Activated CD4-positive, alpha-beta T cell treated with anti-CD3 and anti-CD28 coated beads, Interleukin-2, amount 50 U/mL, for 24 hours (primary cell): ENCODE measurements at regions not wholly inside any gene's neighbourhood (a gene's known extent, or its start where the extent isn't known, plus 50 kb on each side); places are given as distances from the start of the nearest gene placed in this dataset.

ENCODE experiments used
- DNase-seq, 2 donors: peaks; one replicate each; pipeline ENCODE4 v3.0.0-alpha.2; 2020; ENCODE audit warnings: low read depth in 1 of 2, low spot score in 1 of 2

DNA sequence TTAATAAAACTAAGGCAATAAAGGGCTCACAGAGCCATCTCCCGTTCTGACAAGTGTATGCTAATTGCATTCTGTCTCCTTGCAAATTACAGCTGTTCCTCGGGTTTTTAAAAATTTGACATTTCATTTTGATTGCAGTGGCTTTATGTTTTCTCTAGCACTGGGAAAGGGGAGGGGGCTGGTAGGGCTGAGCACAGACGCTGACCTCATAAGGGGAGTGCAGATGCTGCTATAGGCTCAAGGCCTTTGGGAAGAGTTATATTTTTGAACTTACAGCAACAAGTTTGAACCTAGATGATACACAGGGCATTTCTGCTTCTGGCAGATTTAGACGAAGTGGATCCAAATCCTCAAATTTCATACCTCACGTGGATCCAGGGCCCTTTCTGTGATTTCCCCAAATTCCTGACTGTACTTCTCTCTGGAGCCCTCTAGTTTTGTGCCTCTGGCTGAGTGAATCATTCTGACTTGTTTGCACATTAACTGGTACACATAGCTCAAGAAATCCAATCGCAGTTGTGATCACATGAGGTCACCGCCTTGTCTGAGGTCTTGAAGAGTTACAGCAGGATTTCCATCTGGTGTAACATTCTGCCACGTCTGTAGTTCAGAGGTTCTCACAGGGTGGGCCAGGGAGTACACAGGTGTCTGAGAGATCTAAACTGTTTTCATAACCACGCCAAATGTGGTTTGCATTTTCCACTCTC is 230.3 kb downstream of the C1orf94 start:
- DNase-seq: no peak

DNA sequence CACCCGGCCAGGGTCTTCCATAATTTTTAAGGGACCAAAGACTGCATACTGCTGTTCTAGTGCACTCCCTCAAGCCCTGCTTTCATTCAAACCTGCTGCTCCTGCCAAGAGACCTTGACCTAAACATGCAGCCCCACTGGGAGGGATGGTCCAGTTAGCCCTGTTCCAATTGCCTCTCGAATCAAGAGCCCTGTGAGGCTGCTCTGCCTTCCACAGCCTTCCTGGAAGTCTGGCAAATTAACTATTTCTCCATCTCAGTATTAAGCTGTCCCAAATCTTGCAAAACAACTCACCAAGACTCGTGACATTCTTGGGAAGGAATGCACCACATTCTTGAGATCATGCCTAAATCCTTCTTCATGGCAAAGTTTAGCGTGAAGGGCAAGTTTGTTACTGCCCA is 231.3 kb downstream of the C1orf94 start:
- DNase-seq: no peak

DNA sequence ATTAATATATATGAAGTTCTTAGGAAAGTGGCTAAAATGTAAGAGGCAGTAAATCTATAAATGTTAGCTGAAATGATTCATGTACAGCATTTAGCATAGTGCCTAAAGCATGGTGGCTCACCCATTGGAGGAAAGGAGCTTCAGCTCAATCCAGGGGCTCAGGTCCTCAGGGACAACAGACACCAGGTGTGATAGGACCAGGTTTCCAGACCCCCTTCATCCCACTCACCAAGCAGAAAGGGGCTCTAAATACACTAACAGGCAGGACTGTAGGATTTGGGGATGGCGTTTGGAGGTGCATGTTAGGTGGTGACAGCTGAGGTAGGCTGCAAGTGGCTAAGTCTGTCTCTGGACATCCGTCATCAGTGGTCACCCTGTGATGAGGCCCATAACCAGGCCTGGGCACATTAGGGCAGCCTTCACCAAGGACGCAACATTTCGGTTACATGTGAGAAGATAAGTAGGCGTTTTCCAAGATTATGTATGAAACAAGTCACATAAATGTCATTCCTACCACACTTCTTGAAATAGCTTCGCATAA is 233.1 kb downstream of the C1orf94 start:
- DNase-seq: no peak

DNA sequence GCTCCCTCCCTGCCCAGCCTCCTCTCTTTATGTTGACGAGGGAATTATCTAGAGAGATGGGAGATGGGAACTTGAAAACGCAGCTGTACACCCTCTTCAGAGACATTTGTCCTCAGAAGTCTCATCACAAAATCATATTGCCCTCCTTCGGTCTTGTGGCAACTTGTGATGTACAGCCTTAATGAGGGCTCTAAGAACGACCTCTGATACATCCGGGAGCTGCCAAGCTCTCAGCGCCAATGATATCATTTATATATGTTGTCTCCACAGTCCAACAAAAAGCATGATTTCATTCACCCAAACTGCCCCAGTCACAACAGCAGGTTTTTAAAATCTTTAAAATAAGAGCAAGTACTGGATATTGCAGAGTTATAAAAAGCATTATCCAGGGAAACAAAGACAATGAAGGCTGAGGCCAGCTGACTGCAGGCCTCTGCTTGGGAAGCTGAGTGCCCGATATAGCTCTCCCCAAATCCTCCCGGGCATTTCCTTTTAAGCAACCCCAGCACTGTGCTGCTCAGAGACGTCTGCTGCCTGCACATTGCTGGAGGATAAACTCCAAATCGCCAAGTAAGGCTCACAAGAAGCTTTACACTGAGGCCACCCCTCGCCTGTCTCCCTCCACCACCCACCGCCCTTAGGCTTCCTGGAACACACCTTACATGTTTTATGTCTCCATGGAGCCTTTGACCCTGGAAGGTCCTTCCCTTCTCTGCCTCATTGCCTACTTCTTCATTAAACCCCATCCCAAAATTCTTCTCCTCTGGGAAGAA is 236.1 kb downstream of the C1orf94 start:
- no peak for DNase-seq

DNA sequence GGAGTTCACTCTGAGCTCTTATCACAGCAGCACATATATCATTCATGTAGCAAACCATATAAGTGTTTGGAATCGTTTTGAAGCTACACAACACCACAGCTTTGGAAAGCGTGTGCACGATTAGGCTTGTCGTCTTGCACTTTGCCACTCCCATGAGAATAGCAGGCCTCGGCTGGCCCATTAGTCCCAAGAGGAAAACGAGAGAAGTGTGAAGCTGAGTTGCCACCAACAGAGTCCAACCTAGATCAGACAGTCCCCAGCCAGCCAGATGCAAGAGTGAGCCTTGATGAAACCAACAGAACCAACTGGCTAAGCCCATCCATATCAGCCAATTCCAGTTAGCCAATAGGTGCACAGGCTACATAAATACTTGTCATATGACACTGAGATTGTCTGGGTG is 238.4 kb downstream of the C1orf94 start:
- no peak for DNase-seq

DNA sequence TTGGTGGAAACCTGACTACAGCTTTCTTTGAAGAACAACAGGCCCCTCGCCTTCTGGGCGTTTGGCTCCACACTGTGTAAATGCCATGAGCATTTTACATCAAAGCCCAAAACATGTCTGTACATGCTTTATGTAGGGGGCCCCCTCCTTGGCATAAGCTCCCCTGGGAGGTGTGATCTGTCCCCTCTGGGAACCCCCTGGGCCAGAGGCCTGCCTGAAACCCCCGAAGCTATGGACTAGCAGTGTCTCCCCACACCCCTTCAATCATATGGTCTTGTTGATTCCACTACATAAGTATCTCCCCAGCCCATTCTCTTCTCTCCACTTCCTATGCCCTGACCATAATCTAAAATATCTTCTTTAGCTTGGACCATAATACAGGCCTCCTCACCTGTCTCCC is 241.5 kb downstream of the C1orf94 start:
- DNase-seq: no peak

DNA sequence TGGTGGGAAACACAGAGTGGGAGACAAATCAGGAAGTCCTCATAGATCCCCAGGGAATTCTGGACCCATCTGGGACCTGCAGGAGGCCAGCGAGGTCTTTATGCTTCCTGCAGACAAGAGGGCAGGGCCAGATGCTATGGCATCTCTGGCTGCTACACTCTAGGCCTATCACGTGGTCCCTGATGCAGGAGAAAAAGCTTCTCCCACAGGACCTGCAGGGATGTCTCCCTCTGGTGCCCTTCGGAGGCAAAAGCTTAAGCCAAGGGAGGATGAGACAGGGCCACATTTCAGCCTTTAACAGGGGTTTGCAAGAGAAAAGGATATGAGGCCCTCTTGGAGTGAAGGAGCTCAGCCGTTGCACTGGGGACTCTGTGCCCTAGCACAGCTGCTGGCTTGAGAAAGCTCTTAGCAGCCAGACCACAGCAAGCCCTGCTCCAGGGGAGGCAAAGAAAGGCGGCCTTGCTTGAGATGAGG is 243.0 kb downstream of the C1orf94 start:
- no peak for DNase-seq

DNA sequence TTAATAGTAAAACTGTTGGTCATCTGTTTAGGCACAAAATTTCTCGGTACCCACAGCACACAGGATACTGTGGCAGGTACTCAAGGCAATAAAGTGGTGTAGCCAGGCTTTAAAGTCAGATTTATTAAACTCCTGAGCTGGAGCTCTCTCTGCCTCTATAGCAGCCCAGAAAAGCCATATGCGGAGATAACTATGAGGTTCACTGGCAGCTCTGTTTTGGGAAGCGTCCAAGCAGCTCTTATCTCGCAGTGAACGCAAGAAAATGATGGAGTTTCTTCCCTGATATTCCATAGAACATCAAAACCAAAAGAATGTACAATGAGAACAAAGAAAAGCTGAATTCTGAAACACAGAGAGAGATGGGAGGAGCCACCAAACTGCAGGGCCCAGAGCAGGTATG is 248.3 kb downstream of the C1orf94 start:
- no peak for DNase-seq

DNA sequence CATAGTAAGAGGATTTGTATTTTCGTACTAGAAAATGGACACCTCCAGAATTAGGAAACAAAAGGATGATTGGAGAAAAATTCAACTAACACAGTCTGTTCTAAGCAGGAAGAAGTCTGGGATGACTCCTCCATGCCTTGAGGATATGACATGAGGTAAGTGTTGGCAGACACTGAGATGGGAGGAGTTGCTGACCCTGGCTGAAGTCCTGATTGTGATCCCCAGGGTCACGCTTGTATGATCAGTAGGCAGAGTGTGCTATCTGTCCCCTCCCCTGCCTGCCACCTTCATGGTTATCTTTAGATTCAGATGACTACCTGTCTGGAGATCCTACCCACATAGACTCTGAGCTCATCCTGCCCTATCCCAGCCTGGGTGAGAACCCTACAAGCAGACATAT is 249.1 kb downstream of the C1orf94 start:
- DNase-seq: no peak

DNA sequence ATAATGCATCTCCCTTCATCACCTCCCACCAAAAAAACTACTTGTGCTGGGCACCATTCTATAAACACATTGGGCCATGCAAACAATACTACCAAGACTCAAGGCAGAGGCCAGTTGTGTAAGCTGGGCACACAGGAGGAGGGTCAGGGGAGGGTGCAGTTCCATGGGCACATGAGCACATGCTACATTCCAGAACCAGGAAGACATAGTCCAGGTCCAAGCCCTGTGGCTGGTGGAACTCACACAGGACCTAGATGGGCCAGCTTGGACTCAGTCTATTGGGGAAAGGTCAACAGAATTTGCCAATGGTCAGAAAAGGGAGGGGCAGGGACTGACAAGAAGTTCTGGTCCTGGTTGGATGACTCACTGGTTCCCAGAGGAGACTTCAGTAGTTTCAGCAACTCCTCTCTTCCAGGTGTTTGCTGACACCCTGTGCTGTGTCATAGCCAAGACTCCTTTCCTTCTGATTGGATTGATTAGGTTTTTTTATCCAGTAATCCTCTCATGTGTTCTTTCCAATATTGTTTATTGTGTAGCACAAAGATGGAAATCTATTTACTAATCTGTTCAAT is 249.7 kb downstream of the C1orf94 start:
- DNase-seq: no peak

DNA sequence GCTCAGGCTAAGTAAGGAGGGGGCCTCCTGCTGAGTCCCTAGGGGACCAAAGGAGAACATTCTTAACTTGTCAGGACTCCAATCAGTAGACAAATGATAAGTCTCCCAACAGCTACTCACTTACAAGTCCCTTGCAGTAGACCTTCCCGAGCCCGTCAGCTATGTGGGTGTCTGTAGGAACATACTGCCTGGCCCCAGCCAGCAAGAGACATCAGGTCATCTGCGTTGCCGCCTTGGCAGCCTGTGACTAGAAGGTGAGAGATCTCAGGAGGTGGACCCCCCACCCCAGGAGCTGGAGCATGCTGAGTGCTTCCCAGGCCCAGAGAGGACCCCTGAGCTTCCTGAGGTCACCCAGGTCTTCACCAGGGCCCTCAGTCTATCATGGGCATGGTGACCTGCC is 250.5 kb downstream of the C1orf94 start:
- DNase-seq: no peak

DNA sequence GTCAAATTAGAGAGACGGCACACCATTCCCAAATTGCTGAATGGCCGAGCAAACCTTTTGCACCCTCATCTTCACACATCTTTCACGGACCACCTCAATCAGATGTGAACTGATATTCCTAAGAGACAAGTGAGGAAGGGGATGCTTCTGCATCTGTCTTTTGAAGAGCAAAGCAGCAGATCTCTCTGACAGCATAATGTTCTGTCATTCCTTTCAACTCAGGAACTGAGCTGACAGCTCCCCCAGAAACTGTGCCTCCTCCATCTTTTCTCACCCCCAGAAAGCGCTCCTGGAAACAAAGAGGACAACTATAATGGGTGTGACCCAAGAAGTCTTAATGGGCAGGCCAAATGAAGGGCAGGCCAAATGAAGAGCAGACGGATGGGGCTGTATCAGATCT is 256.4 kb downstream of the C1orf94 start:
- DNase-seq: no peak

DNA sequence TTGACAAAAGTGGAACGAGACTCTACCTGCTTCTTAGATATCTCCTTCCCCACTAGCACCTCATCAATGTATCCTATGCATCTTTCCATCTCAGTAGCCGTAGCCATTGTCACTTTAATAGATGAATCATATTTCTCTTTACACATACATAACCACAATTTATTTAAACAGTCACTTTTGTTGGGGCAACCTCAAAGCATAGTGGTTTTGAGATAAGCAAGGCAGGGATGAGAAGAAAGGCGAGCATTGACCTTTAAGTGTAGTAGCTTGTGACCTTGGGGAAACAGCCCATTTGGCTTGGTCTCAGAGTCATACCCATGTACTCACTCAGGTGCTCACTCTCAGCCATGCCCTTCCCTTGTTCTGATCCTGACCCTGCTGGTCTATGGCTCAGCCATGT is 260.1 kb downstream of the C1orf94 start:
- no peak for DNase-seq

DNA sequence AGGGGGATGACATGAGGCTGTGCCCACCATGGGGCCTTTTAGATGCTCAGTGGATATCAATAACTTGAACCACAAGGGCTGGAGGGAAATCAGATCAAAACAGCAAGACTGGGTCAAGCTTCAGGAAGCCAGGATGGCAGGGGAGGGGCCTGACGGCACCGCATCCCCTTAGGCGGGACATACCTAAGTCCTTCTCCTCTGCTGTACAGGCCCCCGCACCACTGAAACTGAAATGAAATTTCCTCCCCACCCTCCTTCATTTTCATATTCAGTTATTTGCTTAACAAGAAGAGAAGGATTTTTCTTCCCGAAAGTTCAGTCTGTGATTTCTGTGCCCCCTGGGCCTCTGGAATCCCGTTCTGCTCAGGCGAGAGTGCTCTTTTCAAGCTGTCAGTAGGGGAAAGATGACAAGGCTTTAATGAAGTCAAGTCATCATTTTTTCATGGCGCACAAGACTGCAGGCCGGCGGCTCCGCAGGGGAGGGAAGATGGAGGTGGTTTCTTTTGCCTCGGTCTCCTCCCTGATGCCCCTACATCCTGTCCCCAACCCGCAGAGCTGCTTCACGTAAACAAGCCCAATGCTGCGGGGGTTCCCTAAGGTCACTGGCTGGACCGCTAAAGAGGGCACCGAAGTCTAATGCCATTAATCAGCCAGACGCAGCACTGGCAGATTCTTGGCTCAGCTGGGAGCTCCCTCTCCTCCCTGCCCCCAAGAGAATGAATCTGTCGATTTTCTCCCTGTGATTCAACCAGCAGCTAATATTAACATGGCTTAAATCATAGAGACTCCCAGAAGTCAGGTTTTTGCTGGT is 264.8 kb downstream of the C1orf94 start:
- DNase-seq: no peak

DNA sequence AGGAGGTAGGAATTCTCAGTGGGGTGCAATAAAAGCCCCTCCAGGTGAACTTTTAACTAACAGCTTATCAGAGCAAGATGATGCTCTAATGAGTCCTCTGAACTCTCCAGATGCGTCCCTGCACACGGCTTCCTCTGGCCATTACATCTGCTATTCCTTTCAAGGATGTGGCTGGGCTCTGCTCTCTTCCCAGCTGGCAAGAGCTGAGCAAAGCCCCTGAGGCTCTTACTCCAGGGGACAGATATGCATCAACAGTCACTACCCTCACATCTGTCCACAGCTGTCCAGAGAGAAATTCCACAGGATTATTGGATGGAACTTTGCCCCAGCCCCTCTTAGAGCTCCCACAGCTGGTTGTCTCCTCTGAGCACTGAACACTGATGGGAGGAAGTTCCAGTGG is 267.8 kb downstream of the C1orf94 start:
- DNase-seq: no peak

DNA sequence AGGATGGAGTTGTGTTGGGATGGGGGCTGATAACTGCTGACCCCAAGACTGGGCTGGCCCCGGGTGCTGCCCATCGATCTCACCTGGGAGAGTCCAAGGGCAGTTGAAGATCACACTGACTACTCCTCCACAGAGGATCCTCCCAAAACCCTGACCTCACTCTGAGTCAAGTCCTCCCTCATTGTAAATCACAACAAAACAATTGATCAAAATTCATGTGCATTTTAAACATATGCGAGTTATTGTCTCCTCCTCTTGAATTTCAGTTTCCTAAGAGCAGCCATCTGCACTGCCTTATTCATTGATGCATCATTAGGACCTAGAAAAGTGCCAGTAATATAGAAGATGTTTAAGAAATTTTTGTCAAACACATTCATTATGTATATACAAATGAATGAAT is 273.6 kb downstream of the C1orf94 start:
- no peak for DNase-seq

DNA sequence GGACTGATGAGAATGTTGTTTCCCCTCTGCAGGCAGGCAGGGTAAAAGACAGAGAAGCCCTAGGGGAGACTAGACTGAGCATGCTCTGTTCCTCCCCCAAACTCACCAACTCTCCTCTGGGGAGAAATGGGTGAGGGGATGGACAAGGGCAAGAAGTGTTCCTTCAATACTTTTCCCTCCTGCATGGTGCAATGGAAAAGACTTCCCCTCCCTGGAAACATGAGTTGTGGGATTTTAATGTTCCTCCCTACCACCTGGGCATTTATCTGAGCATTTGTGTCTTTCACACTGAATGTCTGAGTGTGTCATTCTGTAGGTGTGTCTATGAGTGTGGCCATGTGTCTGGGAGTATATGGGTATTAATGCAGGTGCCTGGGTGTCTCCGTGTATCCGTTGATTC is 275.7 kb downstream of the C1orf94 start:
- no peak for DNase-seq

DNA sequence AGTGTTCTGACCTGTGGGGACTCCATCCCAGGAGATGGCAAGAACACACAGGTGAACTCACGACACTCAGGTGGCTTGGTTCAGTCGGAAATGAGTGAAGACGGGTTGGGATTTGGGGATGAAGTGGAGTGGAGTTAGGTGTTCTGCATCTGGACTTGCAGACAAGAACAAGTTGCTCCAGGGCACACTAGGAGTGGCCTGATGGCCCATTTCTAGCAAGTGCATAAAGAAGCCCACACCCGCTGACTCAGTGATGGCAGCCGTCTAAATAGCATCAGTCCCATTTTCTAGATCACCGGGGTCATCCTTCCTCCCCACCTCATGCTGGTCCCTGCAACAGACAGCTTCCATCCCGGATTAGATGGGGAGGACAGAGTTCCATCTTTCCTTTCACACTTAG is 278.4 kb downstream of the C1orf94 start:
- DNase-seq: no peak

DNA sequence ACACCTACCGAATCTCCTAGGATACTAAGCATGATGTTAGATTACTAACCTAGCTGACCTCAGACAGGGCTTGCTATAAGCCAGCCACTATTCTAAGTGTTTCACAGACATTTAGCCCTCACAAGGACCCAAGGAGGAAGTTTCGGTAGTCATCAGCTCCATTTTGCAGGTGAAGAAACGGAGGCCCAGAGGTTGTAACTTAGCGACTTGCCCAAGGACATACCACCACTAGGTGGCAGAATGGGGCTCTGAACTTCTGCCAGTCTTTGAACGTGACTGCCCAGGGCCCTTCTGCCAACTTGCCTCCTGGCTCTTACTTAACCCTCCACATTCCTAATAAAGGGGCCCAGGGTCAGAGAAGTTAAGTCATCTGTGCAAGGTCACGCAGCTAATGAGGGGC is 283.5 kb downstream of the C1orf94 start:
- peak; percentile 6 to 27 for DNase-seq

DNA sequence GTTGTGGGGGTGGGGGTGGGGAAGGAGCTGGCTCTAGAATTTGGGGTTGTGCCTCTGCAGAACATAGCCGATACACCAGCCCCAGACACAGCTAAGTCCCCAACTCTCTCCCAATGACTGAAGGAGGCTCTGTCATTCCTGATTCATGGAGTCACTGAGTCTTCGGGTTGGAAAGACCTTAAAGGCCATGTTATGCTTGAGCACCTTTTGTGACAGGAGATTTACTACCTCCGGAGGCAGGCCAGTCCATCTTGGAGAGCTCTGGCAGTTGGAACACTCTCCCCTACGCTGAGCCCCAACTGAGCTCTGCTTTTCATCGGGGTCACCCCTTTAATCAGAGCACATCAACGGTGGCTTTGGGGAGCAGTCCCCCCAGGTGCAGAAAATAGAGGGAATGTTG is 284.4 kb upstream of the GJB5 start:
- no peak for DNase-seq

DNA sequence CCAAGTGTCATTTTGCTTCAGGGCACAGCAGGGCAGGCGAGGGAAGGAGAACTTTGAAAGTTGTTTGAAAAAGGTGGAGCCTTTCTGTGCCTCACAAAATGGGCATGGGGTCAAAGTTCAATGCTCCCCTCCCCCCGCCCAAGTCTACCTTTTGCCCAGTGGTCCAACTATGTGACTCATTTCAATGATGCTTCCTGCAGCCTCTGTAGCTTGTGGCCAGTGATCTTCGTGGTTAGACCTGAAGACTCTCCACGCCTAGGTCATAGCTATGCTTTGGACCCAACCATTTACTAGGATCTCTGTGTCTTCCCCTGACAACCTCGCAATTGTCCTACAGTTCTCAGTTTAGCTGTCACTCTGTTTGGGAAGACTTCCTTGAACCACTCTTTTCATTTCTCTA is 280.3 kb upstream of the GJB5 start:
- DNase-seq: no peak
